Stimulated activated effector memory CD8-positive, alpha-beta T cell treated with anti-CD3 and anti-CD28 coated beads, Interleukin-12 subunit alpha, Interleukin-12 subunit beta, amount 100 ng/mL, for 72 hours (primary cell): ENCODE measurements at regions not wholly inside any gene's neighbourhood (a gene's known extent, or its start where the extent isn't known, plus 50 kb on each side); places are given as distances from the start of the nearest gene placed in this dataset.

ENCODE experiments used
- ATAC-seq: fragments of 150-1000 bp; cut with Tn5 transposase; 2 replicates; pipeline ENCODE4 v1.10.0; 2021
- DNase-seq, 2 donors: peaks; one replicate each; pipeline ENCODE4 v3.0.0; 2021 to 2022; ENCODE audit warnings: low spot score in 2 of 2
- H3K27ac Mint-ChIP-seq: one replicate; pipeline ENCODE4 v1.8.0; 2022; ENCODE audit warnings: mild to moderate bottlenecking, mixed read lengths
- H3K36me3 Mint-ChIP-seq: one replicate; pipeline ENCODE4 v1.8.0; 2022; ENCODE audit warnings: mild to moderate bottlenecking, mixed read lengths
- H3K4me1 Mint-ChIP-seq: one replicate; pipeline ENCODE4 v1.8.0; 2022; ENCODE audit warnings: mixed read lengths
- H3K4me3 Mint-ChIP-seq: one replicate; pipeline ENCODE4 v1.8.0; 2022; ENCODE audit warnings: mild to moderate bottlenecking, mixed read lengths
- H3K9me3 Mint-ChIP-seq: one replicate; pipeline ENCODE4 v1.8.0; 2022; ENCODE audit warnings: mixed read lengths

DNA sequence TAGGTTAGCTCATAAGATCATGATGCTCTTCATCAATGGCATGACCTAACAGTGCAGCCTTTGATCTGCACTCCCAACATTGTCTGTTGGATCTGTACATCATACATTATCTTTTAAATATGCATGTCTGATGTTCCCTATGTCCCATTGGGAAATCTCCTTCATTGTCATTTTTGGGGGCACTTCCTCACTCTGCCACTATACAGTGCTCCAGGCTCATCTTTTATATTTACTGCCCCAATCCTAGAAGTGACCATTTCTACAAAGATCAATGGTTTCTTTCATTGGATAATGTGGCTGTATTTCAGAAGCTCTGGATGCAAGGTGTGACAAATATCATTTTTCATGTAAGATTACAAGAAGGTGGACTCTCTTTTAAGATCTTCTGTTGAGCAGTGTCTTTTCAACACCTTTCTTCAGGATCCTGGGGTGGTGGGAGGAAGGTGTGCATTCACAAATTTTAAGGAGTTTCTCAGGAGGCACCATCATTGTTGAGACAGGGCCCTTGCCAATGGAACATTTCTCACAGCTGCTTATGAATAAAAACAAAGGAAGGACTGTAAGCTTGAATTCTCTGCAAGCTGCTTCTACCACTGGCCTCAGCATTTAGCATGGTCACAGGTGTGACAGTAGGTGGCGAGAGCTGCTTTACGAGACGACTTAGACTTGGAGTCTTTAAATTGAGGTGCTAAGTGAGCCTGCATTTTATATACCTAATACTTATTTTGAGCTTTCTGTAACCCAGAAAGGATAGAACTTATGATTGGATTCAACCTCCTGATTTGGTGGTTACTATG is 403.0 kb downstream of the LMO7 start:
- Mint-ChIP-seq H3K36me3 (no peaks in the 10 kb centered on the region), H3K4me1 (no peaks in the 10 kb centered on the region), H3K9me3 (no peaks in the 10 kb centered on the region), H3K4me3 (no peak overlapping the region), H3K27ac (no peak overlapping the region)
- ATAC-seq = no peak
- no peak for DNase-seq

- H3K27ac Mint-ChIP-seq = no peak overlapping the region
- no peak overlapping the region for H3K4me3 Mint-ChIP-seq
- H3K36me3 Mint-ChIP-seq = no peaks in the 10 kb centered on the region
- DNase-seq (no peak), ATAC-seq (no peak)
- H3K9me3 Mint-ChIP-seq = peaks cover 3% of the 10 kb centered on the region
- H3K4me1 Mint-ChIP-seq = no peaks in the 10 kb centered on the region
These were observed 400.0 kb downstream of the LMO7 start for GRCh38 chr13:76036176-76036575.

DNA sequence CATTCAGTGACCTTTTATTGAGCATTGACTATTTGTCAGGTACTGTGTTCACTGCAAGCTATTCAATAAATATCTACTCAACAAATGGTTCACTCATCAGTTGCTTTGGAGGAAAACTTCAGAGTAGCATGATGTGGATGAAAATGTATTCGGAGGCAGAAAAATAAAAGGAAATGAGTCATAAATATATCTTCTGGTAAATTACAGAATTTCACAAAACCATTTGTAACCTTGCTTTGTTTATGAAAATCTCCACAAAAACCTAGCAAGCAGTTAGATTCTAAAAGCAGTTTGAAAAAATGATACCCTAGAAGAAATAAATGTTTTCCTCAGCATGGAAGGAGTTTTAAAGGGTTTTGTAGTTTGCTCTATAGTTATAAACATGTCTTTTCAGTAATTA is 399.6 kb downstream of the LMO7 start:
- no peak for ATAC-seq
- Mint-ChIP-seq H3K4me3 (no peak overlapping the region), H3K27ac (no peak overlapping the region), H3K4me1 (no peaks in the 10 kb centered on the region), H3K36me3 (no peaks in the 10 kb centered on the region), H3K9me3 (peaks cover 4% of the 10 kb centered on the region)
- DNase-seq = no peak

- no peaks in the 10 kb centered on the region for H3K4me1 Mint-ChIP-seq
- ATAC-seq = no peak
- H3K27ac Mint-ChIP-seq = no peak overlapping the region
- DNase-seq = no peak
- H3K4me3 Mint-ChIP-seq = no peak overlapping the region
- H3K9me3 Mint-ChIP-seq = peaks cover 9% of the 10 kb centered on the region
- H3K36me3 Mint-ChIP-seq = no peaks in the 10 kb centered on the region
These were observed 393.6 kb downstream of the LMO7 start for GRCh38 chr13:76029706-76030105.

DNA sequence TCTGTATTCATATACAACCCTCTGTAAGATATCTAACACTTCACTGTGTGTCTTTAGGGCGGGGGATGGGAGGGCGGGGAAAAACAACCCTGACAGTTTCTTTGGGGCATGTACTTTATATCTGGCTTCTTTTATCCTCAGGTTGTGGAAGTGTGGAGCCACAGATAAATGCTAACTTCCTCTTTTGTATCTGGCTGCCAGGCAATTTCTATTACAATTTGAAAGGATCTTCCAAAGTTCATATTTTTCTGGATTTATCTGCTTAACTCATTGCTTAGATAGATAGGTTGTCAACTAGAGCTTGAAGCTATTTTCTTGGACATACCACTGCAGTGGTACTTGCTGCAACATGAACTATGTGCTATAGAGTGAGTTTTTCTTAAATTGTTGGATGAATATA is 393.0 kb downstream of the LMO7 start:
- ATAC-seq (no peak), DNase-seq (no peak)
- Mint-ChIP-seq H3K4me3 (no peak overlapping the region), H3K36me3 (no peaks in the 10 kb centered on the region), H3K4me1 (no peaks in the 10 kb centered on the region), H3K9me3 (peaks cover 9% of the 10 kb centered on the region), H3K27ac (no peak overlapping the region)

GRCh38 chr13:76027131-76027530 is 391.0 kb downstream of the LMO7 start:
- H3K4me1 Mint-ChIP-seq = no peaks in the 10 kb centered on the region
- no peak for DNase-seq
- H3K4me3 Mint-ChIP-seq = no peak overlapping the region
- H3K27ac Mint-ChIP-seq = no peak overlapping the region
- ATAC-seq = no peak
- peaks cover 9% of the 10 kb centered on the region for H3K9me3 Mint-ChIP-seq
- H3K36me3 Mint-ChIP-seq = no peaks in the 10 kb centered on the region

GRCh38 chr13:76025392-76025791 is 389.3 kb downstream of the LMO7 start:
- no peak overlapping the region for H3K27ac Mint-ChIP-seq
- ATAC-seq = no peak
- no peak overlapping the region for H3K4me3 Mint-ChIP-seq
- H3K4me1 Mint-ChIP-seq = no peaks in the 10 kb centered on the region
- peaks cover 2% of the 10 kb centered on the region for H3K9me3 Mint-ChIP-seq
- DNase-seq = no peak
- H3K36me3 Mint-ChIP-seq = no peaks in the 10 kb centered on the region

- no peak overlapping the region for H3K4me3 Mint-ChIP-seq
- no peaks in the 10 kb centered on the region for H3K36me3 Mint-ChIP-seq
- no peak overlapping the region for H3K27ac Mint-ChIP-seq
- H3K4me1 Mint-ChIP-seq = no peaks in the 10 kb centered on the region
- DNase-seq = no peak
- no peak for ATAC-seq
- H3K9me3 Mint-ChIP-seq = peaks cover 2% of the 10 kb centered on the region
These were observed 388.0 kb downstream of the LMO7 start for GRCh38 chr13:76024151-76024550.

- ATAC-seq = no peak
- Mint-ChIP-seq H3K36me3 (no peaks in the 10 kb centered on the region), H3K4me1 (no peaks in the 10 kb centered on the region), H3K27ac (no peak overlapping the region), H3K9me3 (peaks cover 2% of the 10 kb centered on the region), H3K4me3 (no peak overlapping the region)
- no peak for DNase-seq
These were observed 387.5 kb downstream of the LMO7 start for GRCh38 chr13:76023652-76024051.

GRCh38 chr13:76020421-76020955 is 384.4 kb downstream of the LMO7 start:
- ATAC-seq (no peak), DNase-seq (no peak)
- H3K4me3 Mint-ChIP-seq = no peak overlapping the region
- no peaks in the 10 kb centered on the region for H3K9me3 Mint-ChIP-seq
- no peaks in the 10 kb centered on the region for H3K36me3 Mint-ChIP-seq
- no peak overlapping the region for H3K27ac Mint-ChIP-seq
- H3K4me1 Mint-ChIP-seq = no peaks in the 10 kb centered on the region

DNA sequence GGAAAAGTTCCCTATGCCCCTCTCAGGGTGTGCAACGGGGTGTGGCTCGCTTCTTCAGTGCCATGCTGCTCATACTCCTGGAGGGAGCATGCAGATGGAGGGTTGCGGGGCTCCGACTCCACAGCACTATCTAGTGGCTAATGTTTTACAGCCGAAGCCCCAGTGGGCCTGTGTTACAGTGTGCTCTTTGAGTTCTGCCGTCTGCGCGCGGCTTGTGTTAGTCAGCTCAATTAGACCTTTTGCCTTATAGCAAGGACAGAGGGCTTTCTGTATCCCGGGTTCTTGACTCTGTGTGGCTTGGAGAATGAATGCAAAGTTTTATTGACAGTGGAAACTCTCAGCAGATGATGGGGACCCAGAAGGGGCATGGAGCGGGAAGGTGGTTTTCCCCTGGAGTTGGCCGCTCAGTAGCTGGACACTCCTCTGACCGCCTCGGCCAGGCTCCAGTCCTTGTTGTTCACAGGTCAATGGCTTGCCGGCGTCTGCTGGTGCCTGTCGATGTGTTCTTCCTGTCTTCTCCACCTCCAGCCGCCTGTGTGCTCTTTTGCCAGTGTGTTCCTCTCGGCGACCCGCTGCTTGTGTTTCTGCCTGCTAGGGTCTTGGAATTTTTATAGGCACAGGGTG is 383.4 kb downstream of the LMO7 start:
- DNase-seq (no peak), ATAC-seq (no peak)
- no peaks in the 10 kb centered on the region for H3K9me3 Mint-ChIP-seq
- H3K36me3 Mint-ChIP-seq = no peaks in the 10 kb centered on the region
- no peaks in the 10 kb centered on the region for H3K4me1 Mint-ChIP-seq
- no peak overlapping the region for H3K27ac Mint-ChIP-seq
- H3K4me3 Mint-ChIP-seq = no peak overlapping the region

DNA sequence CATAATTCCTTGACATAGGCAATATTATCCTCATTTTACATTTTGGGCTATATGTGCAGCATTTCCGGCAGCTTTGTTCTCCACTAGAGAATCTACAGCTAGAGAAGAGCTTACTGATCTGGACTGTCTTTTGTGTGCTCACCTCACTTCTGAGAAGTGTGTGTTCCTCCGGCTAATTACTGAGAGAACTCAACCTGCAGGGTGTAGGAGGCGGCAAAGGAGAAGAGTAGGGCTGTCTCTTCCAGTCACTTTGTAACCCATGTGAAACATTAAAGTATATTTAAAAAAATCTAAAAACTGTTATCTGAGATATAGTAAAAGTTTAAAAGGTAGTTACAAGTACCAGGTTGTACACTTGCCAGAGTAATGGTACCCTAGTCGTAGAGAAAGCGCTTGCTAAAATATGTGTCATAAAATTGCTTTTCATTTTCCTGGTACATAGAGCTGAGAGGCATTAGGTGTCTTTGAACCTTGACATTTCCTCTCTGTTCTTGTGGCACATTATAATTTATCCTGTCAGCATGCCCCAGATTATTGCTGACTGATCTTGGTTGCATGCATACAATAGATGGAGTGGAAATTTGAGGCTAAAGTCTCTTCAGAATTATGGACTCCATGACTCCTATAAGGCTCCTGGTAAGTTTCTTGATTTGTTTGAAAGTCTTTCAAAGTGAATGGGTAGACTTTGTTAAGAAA is 381.9 kb downstream of the LMO7 start:
- DNase-seq (no peak), ATAC-seq (no peak)
- H3K9me3 Mint-ChIP-seq = no peaks in the 10 kb centered on the region
- H3K36me3 Mint-ChIP-seq = no peaks in the 10 kb centered on the region
- no peak overlapping the region for H3K27ac Mint-ChIP-seq
- H3K4me1 Mint-ChIP-seq = no peaks in the 10 kb centered on the region
- no peak overlapping the region for H3K4me3 Mint-ChIP-seq

DNA sequence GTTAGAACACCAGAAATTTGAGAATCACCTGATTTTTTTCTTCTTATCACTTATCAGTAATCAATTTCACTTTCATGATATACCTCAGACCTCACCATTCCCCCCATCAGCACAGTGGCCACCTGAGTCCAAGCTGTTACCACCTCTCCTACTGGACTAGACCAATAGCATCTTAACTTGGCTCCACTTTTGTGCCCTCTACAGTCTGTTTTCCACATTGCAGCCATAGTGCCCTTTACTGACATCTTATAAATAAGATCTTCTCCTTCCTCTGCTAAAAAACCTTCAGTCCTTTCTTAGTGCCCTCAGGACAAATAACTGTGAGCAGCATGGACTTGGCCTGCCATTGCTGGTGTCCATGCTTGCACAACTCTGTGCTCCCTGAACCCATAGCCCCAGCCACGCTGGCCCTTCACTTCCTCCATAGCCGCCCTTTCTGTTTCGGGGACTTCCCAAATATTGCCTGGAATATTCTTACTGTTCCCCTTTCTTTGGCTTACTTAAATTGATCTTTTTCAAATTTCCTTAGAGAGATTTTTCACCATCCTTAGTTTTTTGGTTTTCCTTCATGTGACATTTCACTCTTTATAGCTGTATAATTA is 380.8 kb downstream of the LMO7 start:
- Mint-ChIP-seq H3K9me3 (no peaks in the 10 kb centered on the region), H3K4me1 (no peaks in the 10 kb centered on the region), H3K36me3 (no peaks in the 10 kb centered on the region), H3K4me3 (no peak overlapping the region), H3K27ac (no peak overlapping the region)
- DNase-seq (peak in 1 of 2 donors; percentile 49), ATAC-seq (no peak)

DNA sequence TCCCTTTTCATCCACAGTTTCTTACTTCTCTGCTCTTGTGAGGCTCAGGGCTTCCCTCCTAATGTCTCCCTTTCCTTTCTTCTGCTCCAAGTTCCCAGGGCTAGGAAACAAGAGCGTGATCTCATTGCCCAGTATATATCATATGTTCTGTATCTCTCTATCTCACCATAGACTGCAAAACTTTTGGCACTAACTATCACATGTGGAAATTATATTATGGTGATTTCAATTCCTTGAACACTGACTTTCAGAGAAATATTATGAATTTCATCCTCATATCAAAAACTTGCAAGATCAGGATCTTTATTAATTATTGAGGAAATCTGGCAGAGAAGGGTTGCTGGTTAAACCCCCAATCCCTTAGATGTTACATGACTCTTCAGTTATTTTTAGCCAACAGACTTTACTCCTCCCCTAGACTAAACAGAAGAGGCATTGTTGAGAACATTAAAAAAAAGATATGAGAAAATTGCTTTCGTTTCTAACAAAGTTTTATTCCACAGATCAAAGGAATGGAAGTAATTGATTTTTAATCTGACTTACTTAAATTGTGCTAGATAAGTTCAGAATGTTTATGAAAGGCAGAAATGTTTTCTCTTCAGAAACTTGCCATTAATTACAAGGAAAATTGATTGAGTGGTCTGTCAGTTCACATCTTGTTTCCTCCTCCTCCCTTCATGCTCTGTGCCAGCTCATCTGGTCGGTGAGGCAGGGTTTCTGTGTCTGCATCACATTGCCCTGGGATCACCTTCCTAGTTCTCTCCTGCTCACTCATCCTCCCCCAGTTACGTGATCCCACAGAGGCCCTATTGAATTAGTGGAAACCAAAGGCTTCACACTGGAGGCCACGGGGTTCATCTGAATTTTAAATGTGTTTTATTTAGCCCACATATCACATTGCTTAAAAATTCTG is 378.5 kb downstream of the LMO7 start:
- Mint-ChIP-seq H3K9me3 (no peaks in the 10 kb centered on the region), H3K4me1 (no peaks in the 10 kb centered on the region), H3K36me3 (no peaks in the 10 kb centered on the region), H3K4me3 (no peak overlapping the region), H3K27ac (no peak overlapping the region)
- ATAC-seq (no peak), DNase-seq (no peak)
